Duodenal mucosa (tissue), 2 donors: ENCODE measurements at regions not wholly inside any gene's neighbourhood (a gene's known extent, or its start where the extent isn't known, plus 50 kb on each side); places are given as distances from the start of the nearest gene placed in this dataset.

Experiments
- H3K27ac ChIP-seq: one replicate; pipeline ENCODE4 v1.7.0; 2013; ENCODE audit warnings: low read depth, low read length
- H3K27me3 ChIP-seq, 2 donors: one replicate each; pipeline ENCODE4 v1.7.0; 2013; ENCODE audit warnings: low read length in 2 of 2, control low read depth in 1 of 2; ENCODE audit not compliant: insufficient read depth in 2 of 2, control insufficient read depth in 1 of 2
- H3K36me3 ChIP-seq, 2 donors: one replicate each; pipeline ENCODE4 v1.7.0; 2013; ENCODE audit warnings: low read length in 2 of 2, control low read depth in 1 of 2; ENCODE audit not compliant: insufficient read depth in 2 of 2, control insufficient read depth in 1 of 2
- H3K4me1 ChIP-seq, 2 donors: one replicate each; pipeline ENCODE4 v1.7.0; 2013; ENCODE audit warnings: low read length in 2 of 2, control low read depth in 1 of 2; ENCODE audit not compliant: insufficient read depth in 2 of 2, control insufficient read depth in 1 of 2
- H3K4me3 ChIP-seq, 2 donors: one replicate each; pipeline ENCODE4 v1.7.0; 2013; ENCODE audit warnings: low read length in 2 of 2, low read depth in 1 of 2
- H3K9ac ChIP-seq, 2 donors: one replicate each; pipeline ENCODE4 v1.7.0; 2013; ENCODE audit warnings: low read length in 2 of 2, low read depth in 1 of 2
- H3K9me3 ChIP-seq, 2 donors: one replicate each; pipeline ENCODE4 v1.7.0; 2013; ENCODE audit warnings: low read length in 2 of 2, control low read depth in 1 of 2; ENCODE audit not compliant: control insufficient read depth in 1 of 2

- no peak overlapping the region for H3K27ac ChIP-seq
These were observed 77.2 kb upstream of the CTTNBP2NL start for GRCh38 chr1:112318698-112319370.

GRCh38 chr1:112319371-112320040, 76.5 kb upstream of the CTTNBP2NL start:
- no peak overlapping the region for H3K27ac ChIP-seq
- no peaks in the 10 kb centered on the region for H3K9me3 ChIP-seq
- no peak overlapping the region for H3K9ac ChIP-seq

More at GRCh38 chr1:112318698-112319370, 77.2 kb upstream of the CTTNBP2NL start:
- Histone ChIP-seq H3K36me3 (no peaks in the 10 kb centered on the region), H3K27me3 (peaks cover 0 to 4% of the 10 kb centered on the region in 2 donors), H3K4me3 (no peak overlapping the region), H3K9me3 (no peaks in the 10 kb centered on the region), H3K9ac (no peak overlapping the region), H3K4me1 (no peaks in the 10 kb centered on the region)

GRCh38 chr1:112320058-112320457, 76.0 kb upstream of the CTTNBP2NL start:
- no peaks in the 10 kb centered on the region for H3K9me3 ChIP-seq

More at GRCh38 chr1:112319371-112320040, 76.5 kb upstream of the CTTNBP2NL start:
- no peak overlapping the region for H3K4me3 ChIP-seq
- H3K27me3 ChIP-seq, result peaks cover 0 to 4% of the 10 kb centered on the region in 2 donors
- H3K4me1 ChIP-seq, result no peaks in the 10 kb centered on the region
- H3K36me3 ChIP-seq, result no peaks in the 10 kb centered on the region

GRCh38 chr1:112322018-112322417, 74.0 kb upstream of the CTTNBP2NL start:
- peaks cover 0 to 4% of the 10 kb centered on the region in 2 donors for H3K27me3 ChIP-seq
- H3K4me3 ChIP-seq, result no peak overlapping the region
- H3K27ac ChIP-seq, result no peak overlapping the region
- H3K9me3 ChIP-seq, result no peaks in the 10 kb centered on the region
- H3K4me1 ChIP-seq, result no peaks in the 10 kb centered on the region
- no peak overlapping the region for H3K9ac ChIP-seq
- H3K36me3 ChIP-seq, result no peaks in the 10 kb centered on the region

More at GRCh38 chr1:112320058-112320457, 76.0 kb upstream of the CTTNBP2NL start:
- Histone ChIP-seq H3K36me3 (no peaks in the 10 kb centered on the region), H3K27ac (no peak overlapping the region), H3K9ac (no peak overlapping the region), H3K4me1 (no peaks in the 10 kb centered on the region), H3K27me3 (peaks cover 0 to 4% of the 10 kb centered on the region in 2 donors), H3K4me3 (no peak overlapping the region)

- H3K27me3 ChIP-seq, result peaks cover 0 to 4% of the 10 kb centered on the region in 2 donors
- H3K9me3 ChIP-seq, result no peaks in the 10 kb centered on the region
- H3K9ac ChIP-seq, result no peak overlapping the region
- H3K4me1 ChIP-seq, result no peaks in the 10 kb centered on the region
- H3K36me3 ChIP-seq, result no peaks in the 10 kb centered on the region
- H3K27ac ChIP-seq, result no peak overlapping the region
- H3K4me3 ChIP-seq, result no peak overlapping the region
These were observed 72.9 kb upstream of the CTTNBP2NL start for GRCh38 chr1:112322983-112323678.

- Histone ChIP-seq H3K36me3 (no peaks in the 10 kb centered on the region), H3K4me3 (no peak overlapping the region), H3K9me3 (no peaks in the 10 kb centered on the region), H3K9ac (no peak overlapping the region), H3K4me1 (no peaks in the 10 kb centered on the region), H3K27me3 (peaks cover 0 to 4% of the 10 kb centered on the region in 2 donors), H3K27ac (no peak overlapping the region)
These were observed 70.5 kb upstream of the CTTNBP2NL start for GRCh38 chr1:112325504-112325903.

- Histone ChIP-seq H3K27ac (no peak overlapping the region), H3K4me3 (no peak overlapping the region), H3K36me3 (no peaks in the 10 kb centered on the region), H3K27me3 (peaks cover 0 to 3% of the 10 kb centered on the region in 2 donors), H3K4me1 (no peaks in the 10 kb centered on the region), H3K9me3 (no peaks in the 10 kb centered on the region), H3K9ac (no peak overlapping the region)
These were observed 67.4 kb upstream of the CTTNBP2NL start for GRCh38 chr1:112328600-112328999.

GRCh38 chr1:112332176-112333150, 63.6 kb upstream of the CTTNBP2NL start:
- no peaks in the 10 kb centered on the region for H3K36me3 ChIP-seq
- no peak overlapping the region for H3K9ac ChIP-seq
- no peaks in the 10 kb centered on the region for H3K9me3 ChIP-seq
- H3K27ac ChIP-seq, result no peak overlapping the region
- no peaks in the 10 kb centered on the region for H3K4me1 ChIP-seq
- H3K4me3 ChIP-seq, result no peak overlapping the region
- H3K27me3 ChIP-seq, result peaks cover 3 to 4% of the 10 kb centered on the region in 2 donors

- Histone ChIP-seq H3K9ac (no peak overlapping the region), H3K36me3 (no peaks in the 10 kb centered on the region), H3K27me3 (peaks cover 4 to 11% of the 10 kb centered on the region in 2 donors), H3K9me3 (no peaks in the 10 kb centered on the region), H3K4me3 (no peak overlapping the region), H3K27ac (no peak overlapping the region), H3K4me1 (no peaks in the 10 kb centered on the region)
These were observed 60.7 kb upstream of the CTTNBP2NL start for GRCh38 chr1:112335351-112335750.
